GM21381 (cell line): ENCODE measurements at regions not wholly inside any gene's neighbourhood (a gene's known extent, or its start where the extent isn't known, plus 50 kb on each side); places are given as distances from the start of the nearest gene placed in this dataset.
"Not testable (repeated sequence)": the region's sequence is repeated elsewhere in the genome, so short reads cannot be mapped to it uniquely, and the experiment has no call there.

Experiments used
- ATAC-seq: cut with Tn5 transposase; IDR thresholded peaks from one replicate; pipeline ENCODE4 v1.9.1; 2021; ENCODE audit warnings: mild to moderate bottlenecking, moderate library complexity; ENCODE audit not compliant: unreplicated experiment

GRCh38 chr12:47351526-47351925, 271.8 kb upstream of the AMIGO2 start:
- no peak for ATAC-seq

- ATAC-seq: no peak
Measured at GRCh38 chr12:47350062-47350408, 270.3 kb upstream of the AMIGO2 start.

- ATAC-seq: no peak
Measured at GRCh38 chr12:47349137-47350061, 269.6 kb upstream of the AMIGO2 start.

GRCh38 chr12:47348206-47348605, 268.4 kb upstream of the AMIGO2 start:
- ATAC-seq: no peak

DNA sequence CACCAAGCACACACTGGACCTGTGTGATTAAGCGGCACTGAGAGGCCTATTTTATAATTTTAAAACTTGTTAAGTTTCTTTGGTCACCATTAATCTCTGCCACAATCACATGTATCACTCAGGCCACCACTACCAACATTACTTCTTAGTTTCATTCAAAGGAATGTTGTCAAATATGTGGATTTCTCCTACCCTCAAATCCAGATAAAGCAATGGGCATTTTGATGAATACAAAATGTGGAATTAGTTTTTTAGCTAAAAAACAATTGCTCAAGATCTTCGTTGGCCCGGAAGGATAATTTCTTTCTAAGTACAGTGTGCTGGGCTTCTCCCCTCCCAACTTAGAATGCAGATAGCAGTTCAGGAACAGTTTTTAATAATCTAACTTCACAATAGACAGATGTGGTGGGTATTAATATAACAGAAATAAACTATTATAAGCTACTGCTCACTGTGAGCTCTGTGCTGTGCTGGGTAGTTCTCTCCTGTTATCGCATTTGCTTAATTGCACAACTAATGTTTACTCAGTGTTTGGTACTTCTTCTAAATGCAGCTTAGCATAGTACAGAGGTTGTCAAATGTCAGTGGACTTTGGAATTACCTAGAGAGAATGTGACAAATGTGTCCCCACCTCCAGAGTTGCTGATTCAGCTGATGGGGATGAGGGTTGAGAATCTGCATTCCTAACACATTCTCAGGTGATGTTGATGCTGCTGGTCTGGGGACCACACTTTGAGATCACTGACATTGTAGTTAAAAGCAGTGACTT, 266.7 kb upstream of the AMIGO2 start:
- no peak for ATAC-seq

- ATAC-seq: no peak
Measured at GRCh38 chr12:47343684-47344567, 264.2 kb upstream of the AMIGO2 start.

DNA sequence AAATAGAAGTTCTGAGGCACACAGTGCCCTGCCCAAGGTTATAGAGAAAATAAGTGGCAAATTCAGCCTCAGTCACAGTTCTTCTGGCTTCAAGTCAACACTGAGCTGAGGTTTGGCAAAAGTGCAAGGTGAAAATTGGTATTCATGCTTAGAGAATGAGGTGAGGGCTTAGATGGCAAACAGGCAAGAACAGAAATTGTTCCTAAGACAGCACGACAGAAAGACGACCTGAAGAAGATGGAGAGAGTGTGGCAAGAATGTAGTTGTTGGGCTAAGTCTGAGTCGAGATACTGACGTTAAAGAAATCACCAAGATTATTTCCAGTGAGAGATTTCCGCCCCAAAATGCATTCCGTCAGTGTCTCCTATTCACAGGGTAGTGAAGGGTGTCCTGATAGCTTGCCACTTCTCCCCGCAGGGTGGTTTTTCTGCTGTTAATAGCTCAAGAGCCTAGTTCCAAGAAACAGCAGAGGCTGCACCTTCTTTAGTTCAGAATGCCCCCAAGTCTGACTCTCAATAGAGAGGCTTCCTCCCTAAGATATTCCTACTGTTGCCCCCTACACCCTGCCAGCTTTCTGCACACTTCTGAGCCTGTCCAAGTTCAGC, 260.8 kb upstream of the AMIGO2 start:
- ATAC-seq: no peak

- no peak for ATAC-seq
Measured at GRCh38 chr12:47337581-47337980, 257.8 kb upstream of the AMIGO2 start.

DNA sequence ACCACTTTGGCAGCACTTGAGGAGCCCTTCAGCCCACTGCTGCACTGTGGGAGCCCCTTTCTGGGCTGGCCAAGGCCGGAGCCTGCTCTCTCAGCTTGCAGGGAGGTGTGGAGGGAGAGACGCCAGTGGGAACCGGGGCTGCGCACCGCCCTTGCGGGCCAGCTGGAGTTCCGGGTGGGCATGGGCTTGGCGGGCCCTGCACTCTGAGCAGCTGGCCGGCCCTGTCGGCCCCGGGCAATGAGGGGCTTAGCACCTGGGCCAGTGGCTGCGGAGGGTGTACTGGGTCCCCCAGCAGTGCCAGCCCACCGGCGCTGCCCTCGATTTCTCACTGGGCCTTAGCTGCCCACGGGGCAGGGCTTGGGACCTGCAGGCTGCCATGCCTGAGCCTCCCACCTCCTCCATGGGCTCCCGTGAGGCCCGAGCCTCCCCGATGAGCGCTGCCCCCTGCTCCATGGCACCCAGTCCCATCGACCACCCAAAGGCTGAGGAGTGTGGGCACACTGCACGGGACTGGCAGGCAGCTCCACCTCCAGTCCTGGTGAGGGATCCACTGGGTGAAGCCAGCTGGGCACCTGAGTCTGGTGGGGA, 253.6 kb upstream of the AMIGO2 start:
- not testable (repeated sequence) for ATAC-seq

GRCh38 chr12:47328831-47329545, 249.2 kb upstream of the AMIGO2 start:
- ATAC-seq: no peak

DNA sequence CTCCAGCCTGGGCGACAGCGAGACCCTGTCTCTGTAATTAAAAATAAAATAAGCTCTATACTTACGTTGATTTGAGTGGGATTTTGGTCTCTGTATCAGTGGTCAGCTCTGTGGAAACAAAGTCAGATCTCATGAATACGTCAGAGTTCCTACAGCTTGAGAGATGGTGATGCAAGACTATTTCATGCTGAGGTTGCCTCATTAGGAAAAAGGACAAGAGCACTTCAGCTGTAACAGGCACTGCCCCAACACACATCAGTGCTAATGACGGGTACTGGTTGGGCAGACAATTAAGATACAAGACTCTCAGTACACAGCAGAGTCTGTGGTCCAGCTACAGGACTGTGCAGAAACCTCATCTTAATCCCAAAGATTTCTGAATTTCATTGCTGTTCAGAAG, 246.4 kb upstream of the AMIGO2 start:
- ATAC-seq: no peak

DNA sequence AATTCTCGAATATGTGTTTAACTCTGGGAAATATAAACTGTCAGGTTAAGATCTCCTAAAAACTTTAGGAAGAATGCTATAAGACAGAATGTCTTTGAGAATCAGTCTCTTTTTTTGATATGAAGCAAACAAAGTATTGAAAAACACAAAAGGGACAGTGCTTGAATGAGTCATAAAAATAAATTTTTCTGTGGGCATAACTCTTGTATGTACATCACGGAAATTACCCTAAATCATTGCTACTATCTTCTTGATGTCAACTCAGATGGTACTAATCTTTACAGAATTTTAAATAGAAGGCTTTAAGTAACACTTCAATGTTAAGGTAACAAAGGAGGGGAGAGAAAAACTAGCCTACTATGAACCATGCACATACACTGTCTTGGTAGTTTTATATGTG, 244.0 kb upstream of the AMIGO2 start:
- ATAC-seq: no peak

DNA sequence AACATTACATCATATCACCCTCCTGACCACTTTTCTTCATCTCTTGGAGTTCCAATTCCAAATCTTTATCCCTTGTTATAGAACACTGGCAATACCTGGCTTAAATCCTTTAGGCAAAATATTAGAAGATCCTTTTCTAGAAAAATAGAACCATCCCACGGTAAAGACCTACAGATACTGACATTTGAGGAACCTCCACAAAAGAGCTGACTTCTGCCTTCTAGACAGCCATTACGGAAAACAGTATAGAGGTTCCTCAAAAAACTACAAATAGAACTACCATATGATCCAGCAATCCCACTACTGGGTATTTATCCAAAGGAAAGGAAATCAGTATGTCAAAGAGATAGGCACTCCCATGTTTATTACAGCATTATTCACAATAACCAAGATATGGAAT, 241.7 kb upstream of the AMIGO2 start:
- no peak for ATAC-seq

DNA sequence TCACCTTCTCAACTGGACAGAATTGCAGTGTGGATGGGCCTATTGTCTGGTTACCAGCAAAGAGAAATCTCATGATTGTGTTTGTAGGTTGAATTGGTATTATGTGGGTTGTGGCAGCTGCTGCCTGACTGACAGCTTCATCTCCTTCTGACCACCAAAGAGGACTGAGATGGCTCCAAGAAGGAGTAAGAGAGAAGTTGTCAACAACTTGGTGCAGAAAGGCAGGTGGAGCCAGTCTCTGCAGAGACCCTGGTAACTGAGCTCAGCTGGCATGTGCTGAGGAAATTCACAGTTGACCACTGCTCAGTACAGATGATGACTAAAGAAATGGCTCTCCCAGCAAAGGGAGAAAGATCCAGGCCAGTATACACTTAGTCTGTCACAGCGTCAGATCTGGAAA, 240.0 kb upstream of the AMIGO2 start:
- ATAC-seq: no peak

GRCh38 chr12:47318963-47319362, 239.2 kb upstream of the AMIGO2 start:
- ATAC-seq: no peak

DNA sequence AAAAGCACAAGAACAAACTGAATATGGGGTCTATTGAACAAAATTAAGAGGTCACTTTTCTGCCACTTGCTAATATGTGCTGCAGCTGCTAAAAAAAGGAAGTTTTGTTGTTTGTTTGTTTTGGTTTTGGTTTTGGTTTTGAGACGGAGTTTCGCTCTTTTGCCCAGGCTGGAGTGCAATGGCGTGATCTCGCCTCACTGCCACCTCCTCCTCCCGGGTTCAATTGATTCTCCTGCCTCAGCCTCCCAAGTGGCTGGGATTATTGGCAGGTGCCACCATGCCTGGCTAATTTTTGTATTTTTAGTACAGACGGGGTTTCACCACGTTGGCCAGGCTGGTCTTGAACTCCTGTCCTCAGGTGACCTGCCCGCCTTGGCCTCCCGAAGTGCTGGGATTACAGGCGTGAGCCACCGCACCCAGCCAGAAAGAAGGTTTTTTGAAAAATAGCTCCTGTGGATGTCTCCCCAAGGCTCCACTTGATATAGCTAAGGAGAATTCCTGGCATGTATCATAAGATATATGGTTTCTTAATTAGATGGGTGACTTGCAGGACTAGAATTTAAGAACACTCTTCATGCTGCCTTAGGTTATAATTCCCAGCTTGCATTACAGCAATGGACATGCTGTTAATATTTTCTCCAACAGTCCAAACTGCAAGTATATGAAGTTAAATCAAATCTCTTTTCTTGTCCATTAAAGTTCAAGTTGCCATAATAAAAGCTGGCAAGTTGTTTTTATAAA, 237.6 kb upstream of the AMIGO2 start:
- ATAC-seq: peak; percentile 54

DNA sequence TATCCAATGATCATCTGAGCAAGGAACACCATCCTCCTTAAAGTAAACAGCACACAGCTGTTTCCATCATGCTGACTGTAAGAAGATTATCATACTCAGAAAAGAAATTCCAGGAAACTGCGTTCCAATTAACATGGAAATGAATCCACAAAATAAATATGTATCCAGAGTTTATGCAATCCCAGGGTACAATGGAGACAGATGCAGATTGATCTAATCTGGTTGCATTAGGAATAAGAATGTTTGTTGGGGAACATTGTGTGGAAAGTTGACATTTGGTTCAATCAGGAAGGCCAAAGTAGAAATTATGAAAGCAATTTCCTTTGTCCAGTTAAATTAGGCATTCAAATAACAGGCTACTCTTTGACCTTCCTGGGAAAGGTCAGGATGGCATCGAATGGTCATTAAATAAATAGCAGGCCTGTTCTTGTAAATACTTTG, 236.9 kb upstream of the AMIGO2 start:
- no peak for ATAC-seq

GRCh38 chr12:47314996-47315395, 235.2 kb upstream of the AMIGO2 start:
- no peak for ATAC-seq

DNA sequence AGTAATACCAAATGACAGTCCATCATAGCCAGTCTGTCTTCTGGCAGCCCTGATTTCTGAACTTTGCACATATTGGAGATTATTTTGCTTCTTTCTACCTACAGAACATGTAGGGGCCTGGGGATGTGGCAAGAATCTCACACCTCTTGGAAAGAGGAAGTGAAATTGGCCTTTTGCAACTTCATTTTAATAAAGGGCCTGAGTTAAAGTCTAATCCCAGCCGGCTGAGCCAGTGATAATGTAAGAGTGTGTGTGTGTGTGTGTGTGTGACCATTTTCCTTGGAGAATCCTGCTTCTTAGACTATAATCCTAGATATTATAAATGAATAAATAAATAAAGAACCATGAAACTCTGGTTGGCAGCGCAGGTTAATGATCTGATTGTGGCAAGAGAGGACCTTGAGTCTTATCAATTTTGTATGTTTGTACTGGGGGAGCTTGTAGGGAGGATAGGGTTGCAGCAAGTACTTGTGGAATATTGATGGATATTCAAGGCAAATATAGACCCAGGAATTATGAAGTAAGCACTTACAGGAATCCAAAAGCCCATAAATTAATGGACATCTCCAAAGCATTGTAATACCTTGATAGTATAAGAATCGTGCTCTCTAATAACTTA, 233.2 kb upstream of the AMIGO2 start:
- peak; percentile 82 for ATAC-seq
